Coronary artery (tissue), 2 donors: ENCODE measurements at regions not wholly inside any gene's neighbourhood (a gene's known extent, or its start where the extent isn't known, plus 50 kb on each side); places are given as distances from the start of the nearest gene placed in this dataset.

Source experiments
- DNase-seq: peaks from one replicate; pipeline ENCODE4 v3.0.0-alpha.2; 2017; ENCODE audit warnings: low spot score
- H3K27ac ChIP-seq, 2 donors: fragments of 200-600 bp; sonication (generic); one replicate each; pipeline ENCODE4 v1.5.1; 2016 to 2019
- H3K4me3 ChIP-seq: fragments of 200-600 bp; sonication (generic); 2 replicates; pipeline ENCODE4 v1.5.1; 2016; ENCODE audit warnings: mild to moderate bottlenecking, moderate library complexity
- CTCF ChIP-seq: fragments of 200-600 bp; sonication (generic); IDR thresholded peaks from one replicate; pipeline ENCODE4 v1.5.1; 2019; ENCODE audit warnings: antibody characterized with exemption

GRCh38 chr6:170137911-170138910 lies 152.7 kb downstream of the DLL1 start:
- no peak for TF ChIP-seq CTCF
- DNase-seq, result peak; percentile 68
- H3K4me3 ChIP-seq, result no peak overlapping the region
- H3K27ac ChIP-seq, result peak overlapping the region in 1 of 2 donors; percentile 48

GRCh38 chr6:170137176-170137891 lies 153.5 kb downstream of the DLL1 start:
- TF ChIP-seq CTCF, result no peak
- DNase-seq, result peak; percentile 53
- H3K27ac ChIP-seq, result peak overlapping the region in 1 of 2 donors; percentile 37
- H3K4me3 ChIP-seq, result no peak overlapping the region

GRCh38 chr6:170136541-170137175 lies 154.2 kb downstream of the DLL1 start:
- no peak for TF ChIP-seq CTCF
- DNase-seq, result peak; percentile 67
- Histone ChIP-seq H3K4me3 (no peak overlapping the region), H3K27ac (peak overlapping the region in 1 of 2 donors; percentile 37)

GRCh38 chr6:170135821-170136471 lies 154.9 kb downstream of the DLL1 start:
- no peak for TF ChIP-seq CTCF
- no peak overlapping the region for H3K4me3 ChIP-seq
- no peak overlapping the region for H3K27ac ChIP-seq
- DNase-seq, result peak; percentile 64

- Histone ChIP-seq H3K4me3 (no peak overlapping the region), H3K27ac (no peak overlapping the region)
- TF ChIP-seq CTCF, result no peak
- DNase-seq, result no peak
Measured at GRCh38 chr6:170135461-170135820, 155.4 kb downstream of the DLL1 start.
